Right lobe of liver (tissue), 6 donors: ENCODE measurements at regions not wholly inside any gene's neighbourhood (a gene's known extent, or its start where the extent isn't known, plus 50 kb on each side); places are given as distances from the start of the nearest gene placed in this dataset.
"Not testable (repeated sequence)": the region's sequence is repeated elsewhere in the genome, so short reads cannot be mapped to it uniquely, and the experiment has no call there.

Source experiments
- ATAC-seq, 4 donors: fragments of 200-7000 bp; cut with Tn5 transposase; one replicate each; pipeline ENCODE4 v1.9.1; 2020; ENCODE audit warnings: mild to moderate bottlenecking in 4 of 4, moderate library complexity in 4 of 4
- DNase-seq, 3 donors: peaks; one replicate each; pipeline ENCODE4 v3.0.0-alpha.2; 2020
- H3K27ac ChIP-seq, 3 donors: fragments of 200-600 bp; one replicate each; pipeline ENCODE4 v1.8.0; 2022
- H3K27me3 ChIP-seq, 2 donors: fragments of 200-600 bp; one replicate each; pipeline ENCODE4 v1.8.0; 2022
- H3K36me3 ChIP-seq, 4 donors: fragments of 200-600 bp; sonication (generic) in 1 of 4; one replicate each; pipeline versions ENCODE4 v1.5.1 to v1.8.0; 2017 to 2022; ENCODE audit warnings: control low read depth in 1 of 4
- H3K4me1 ChIP-seq, 4 donors: fragments of 200-600 bp; sonication (generic) in 1 of 4; one replicate each; pipeline versions ENCODE4 v1.5.1 to v1.8.0; 2017 to 2022; ENCODE audit warnings: control low read depth in 1 of 4
- H3K4me3 ChIP-seq, 3 donors: fragments of 200-600 bp; one replicate each; pipeline ENCODE4 v1.8.0; 2022
- H3K9me3 ChIP-seq, 4 donors: fragments of 200-600 bp; sonication (generic) in 1 of 4; one replicate each; pipeline versions ENCODE4 v1.5.1 to v1.8.0; 2017 to 2022; ENCODE audit warnings: control low read depth in 1 of 4
- CTCF ChIP-seq, 4 donors: fragments of 200-600 bp in 3 of 4; fragments of 450-650 bp in 1 of 4; IDR thresholded peaks; one replicate each; pipeline versions ENCODE4 v1.5.1 to v1.8.0; 2016 to 2022; ENCODE audit warnings: antibody characterized with exemption in 4 of 4, mild to moderate bottlenecking in 2 of 4
- POLR2A ChIP-seq: fragments of 450-650 bp; IDR thresholded peaks from one replicate; pipeline ENCODE4 v1.6.1; 2017; ENCODE audit warnings: antibody characterized with exemption, mild to moderate bottlenecking
- WGBS: methylation state at CpG from one replicate; pipeline ENCODE4 v1.1.6; 2018; ENCODE audit warnings: low coverage, low lambda C conversion rate; ENCODE audit not compliant: insufficient coverage; ENCODE audit errors: missing lambda C conversion rate; 5-methylcytosine and 5-hydroxymethylcytosine counted together
- intact Hi-C, 2 donors: fragments of 100-400 bp; cut with DNase I; formaldehyde crosslinking; loops; one replicate each; pipeline versions ENCODE4 v1.11.2 to v1.14.1; 2022
- donor health status: DM: no; HTN: yes; CAD: no.
- donor health status: DM: no; HTN: no; CAD: no.
- donor health status: DM: no; HTN: no; CAD: no.
- donor health status: DM: no; HTN: yes; CAD: no.
- donor health status: DM: no; HTN: yes; CAD: no.

GRCh38 chr5:74534397-74535129 lies 106.0 kb downstream of the ENC1 start:
- ATAC-seq (no peak), DNase-seq (no peak)
- intact Hi-C loops = no loop called here
- H3K27ac ChIP-seq = no peak overlapping the region
- H3K4me3 ChIP-seq = no peak overlapping the region
- WGBS = 93% methylated on average over 2 of the region's 2 CpGs
- H3K9me3 ChIP-seq = no peaks in the 10 kb centered on the region
- H3K4me1 ChIP-seq = peaks cover 0 to 20% (median 9%) of the 10 kb centered on the region in 4 donors
- no peaks in the 10 kb centered on the region for H3K36me3 ChIP-seq
- no peaks in the 10 kb centered on the region for H3K27me3 ChIP-seq
- TF ChIP-seq CTCF (IDR thresholded peaks at IDR 0.05) = no peak
- TF ChIP-seq POLR2A = no peak

- ATAC-seq (no peak), DNase-seq (no peak)
- Histone ChIP-seq H3K4me1 (no peaks in the 10 kb centered on the region), H3K27ac (no peak overlapping the region), H3K27me3 (no peaks in the 10 kb centered on the region), H3K4me3 (no peak overlapping the region), H3K36me3 (no peaks in the 10 kb centered on the region), H3K9me3 (no peaks in the 10 kb centered on the region)
- TF ChIP-seq POLR2A (no peak), CTCF (IDR thresholded peaks at IDR 0.05) (no peak)
- intact Hi-C loops = no loop called here
- 58% methylated on average over 4 of the region's 4 CpGs for WGBS
Measured at GRCh38 chr5:74530326-74531050, 110.0 kb downstream of the ENC1 start.

GRCh38 chr5:74529101-74529500 lies 111.4 kb downstream of the ENC1 start:
- H3K4me1 ChIP-seq = no peaks in the 10 kb centered on the region
- H3K4me3 ChIP-seq = no peak overlapping the region
- ATAC-seq (no peak), DNase-seq (no peak)
- no peaks in the 10 kb centered on the region for H3K9me3 ChIP-seq
- H3K36me3 ChIP-seq = no peaks in the 10 kb centered on the region
- no peak for TF ChIP-seq CTCF (IDR thresholded peaks at IDR 0.05)
- no peak for TF ChIP-seq POLR2A
- no peaks in the 10 kb centered on the region for H3K27me3 ChIP-seq
- intact Hi-C loops = no loop called here
- no peak overlapping the region for H3K27ac ChIP-seq
- WGBS = 96% methylated on average over 7 of the region's 7 CpGs

- Histone ChIP-seq H3K27ac (no peak overlapping the region), H3K36me3 (no peaks in the 10 kb centered on the region), H3K27me3 (no peaks in the 10 kb centered on the region), H3K4me3 (no peak overlapping the region), H3K4me1 (no peaks in the 10 kb centered on the region), H3K9me3 (no peaks in the 10 kb centered on the region)
- no peak for DNase-seq
- no peak for ATAC-seq
- 100% methylated on average over 1 of the region's 1 CpG for WGBS
- TF ChIP-seq CTCF (IDR thresholded peaks at IDR 0.05) (no peak), POLR2A (no peak)
- intact Hi-C loops = no loop called here
Measured at GRCh38 chr5:74526111-74526510, 114.4 kb downstream of the ENC1 start.

GRCh38 chr5:74524767-74525166 lies 115.8 kb downstream of the ENC1 start:
- H3K4me3 ChIP-seq, H3K9me3 ChIP-seq, H3K27ac ChIP-seq, H3K27me3 ChIP-seq, DNase-seq, ATAC-seq, intact Hi-C loops, H3K36me3 ChIP-seq, H3K4me1 ChIP-seq: not testable (repeated sequence)
- WGBS = 93% methylated on average over 2 of the region's 3 CpGs

GRCh38 chr5:74523698-74524097 lies 116.8 kb downstream of the ENC1 start:
- H3K9me3 ChIP-seq, H3K27ac ChIP-seq, H3K4me3 ChIP-seq, intact Hi-C loops, H3K4me1 ChIP-seq, ATAC-seq, H3K27me3 ChIP-seq, DNase-seq, H3K36me3 ChIP-seq: not testable (repeated sequence)
- no CpG with 5 or more reads among the region's 4 CpGs for WGBS

- H3K27me3 ChIP-seq, H3K4me3 ChIP-seq, intact Hi-C loops, DNase-seq, H3K9me3 ChIP-seq, H3K27ac ChIP-seq, H3K36me3 ChIP-seq, ATAC-seq, H3K4me1 ChIP-seq: not testable (repeated sequence)
- WGBS = no CpG with 5 or more reads among the region's 2 CpGs
Measured at GRCh38 chr5:74522838-74523237, 117.7 kb downstream of the ENC1 start.
